Dendritic cell treated with granulocyte-macrophage colony-stimulating factor and Interleukin-4, amounts not matched to agents 40 ng/mL and 50 ng/mL, for 4 days (primary cell): ENCODE measurements at regions not wholly inside any gene's neighbourhood (a gene's known extent, or its start where the extent isn't known, plus 50 kb on each side); places are given as distances from the start of the nearest gene placed in this dataset.
"Not testable (repeated sequence)": the region's sequence is repeated elsewhere in the genome, so short reads cannot be mapped to it uniquely, and the experiment has no call there.

Experiments
- H3K27ac Mint-ChIP-seq: one replicate; pipeline ENCODE4 v1.8.0; 2022; ENCODE audit warnings: mild to moderate bottlenecking, mixed read lengths
- H3K27me3 Mint-ChIP-seq: one replicate; pipeline ENCODE4 v1.8.0; 2022; ENCODE audit warnings: mild to moderate bottlenecking, mixed read lengths
- H3K36me3 Mint-ChIP-seq: one replicate; pipeline ENCODE4 v1.8.0; 2022; ENCODE audit warnings: low read depth, mixed read lengths
- H3K4me1 Mint-ChIP-seq: one replicate; pipeline ENCODE4 v1.8.0; 2022; ENCODE audit warnings: low read depth, mixed read lengths
- H3K4me3 Mint-ChIP-seq: one replicate; pipeline ENCODE4 v1.8.0; 2022; ENCODE audit warnings: mild to moderate bottlenecking, moderate library complexity, mixed read lengths
- H3K9me3 Mint-ChIP-seq: one replicate; pipeline ENCODE4 v1.8.0; 2022; ENCODE audit warnings: mixed read lengths
- intact Hi-C: fragments of 100-400 bp; cut with micrococcal nuclease; formaldehyde crosslinking; loops from one replicate; pipeline ENCODE4 v1.15.0; 2022

GRCh38 chrX:42832764-42833549 is 55.0 kb upstream of the PPP1R2C start:
- Mint-ChIP-seq H3K9me3 (no peaks in the 10 kb centered on the region), H3K4me3 (no peak overlapping the region), H3K36me3 (no peaks in the 10 kb centered on the region), H3K27me3 (no peaks in the 10 kb centered on the region), H3K27ac (no peak overlapping the region), H3K4me1 (no peaks in the 10 kb centered on the region)
- intact Hi-C loops, result no loop called here

GRCh38 chrX:42833550-42833940 is 55.6 kb upstream of the PPP1R2C start:
- not testable (repeated sequence) for H3K27me3 Mint-ChIP-seq

DNA sequence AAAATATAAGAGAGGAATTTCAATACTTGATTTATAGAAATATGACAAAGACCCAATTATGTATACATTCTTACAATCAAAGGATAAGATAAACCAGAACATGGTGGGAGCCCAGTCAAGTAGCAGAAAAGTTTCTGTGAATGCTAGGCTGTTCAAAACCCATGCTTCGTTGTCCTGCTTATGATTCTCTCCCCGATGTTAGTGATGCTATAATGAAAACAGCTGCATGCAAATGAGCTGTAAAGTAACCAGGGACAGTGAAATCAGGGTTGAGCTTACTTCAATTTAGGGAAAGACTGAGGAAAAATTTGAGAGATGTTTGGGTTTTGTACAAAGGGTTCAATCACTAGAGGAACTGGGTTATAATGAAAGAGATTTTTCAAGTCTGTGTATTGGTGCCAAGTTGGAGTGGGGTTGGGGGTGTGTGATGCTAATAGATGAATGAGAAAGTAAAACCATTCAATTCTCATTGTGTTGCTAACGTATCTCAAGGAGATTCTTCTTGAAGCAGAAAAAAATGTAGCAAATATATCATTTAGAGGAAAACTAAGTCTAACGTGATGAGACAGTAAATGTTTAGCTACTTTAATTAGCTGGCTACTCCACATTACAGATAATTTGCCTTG is 59.3 kb upstream of the PPP1R2C start:
- Mint-ChIP-seq H3K4me3 (no peak overlapping the region), H3K4me1 (no peaks in the 10 kb centered on the region), H3K36me3 (no peaks in the 10 kb centered on the region), H3K27ac (no peak overlapping the region), H3K9me3 (no peaks in the 10 kb centered on the region), H3K27me3 (no peaks in the 10 kb centered on the region)
- intact Hi-C loops, result no loop called here

More at GRCh38 chrX:42833550-42833940, 55.6 kb upstream of the PPP1R2C start:
- H3K36me3 Mint-ChIP-seq, H3K4me3 Mint-ChIP-seq, intact Hi-C loops, H3K27ac Mint-ChIP-seq, H3K9me3 Mint-ChIP-seq, H3K4me1 Mint-ChIP-seq: not testable (repeated sequence)

- intact Hi-C loops, result no loop called here
- Mint-ChIP-seq H3K27ac (no peak overlapping the region), H3K4me3 (no peak overlapping the region), H3K27me3 (no peaks in the 10 kb centered on the region), H3K4me1 (no peaks in the 10 kb centered on the region), H3K9me3 (no peaks in the 10 kb centered on the region), H3K36me3 (no peaks in the 10 kb centered on the region)
Measured at GRCh38 chrX:42837747-42838146, 59.8 kb upstream of the PPP1R2C start.

- Mint-ChIP-seq H3K27me3 (no peaks in the 10 kb centered on the region), H3K36me3 (no peaks in the 10 kb centered on the region), H3K9me3 (no peaks in the 10 kb centered on the region), H3K4me3 (no peak overlapping the region), H3K4me1 (no peaks in the 10 kb centered on the region), H3K27ac (no peak overlapping the region)
- intact Hi-C loops, result no loop called here
Measured at GRCh38 chrX:42839632-42840031, 61.7 kb upstream of the PPP1R2C start.

DNA sequence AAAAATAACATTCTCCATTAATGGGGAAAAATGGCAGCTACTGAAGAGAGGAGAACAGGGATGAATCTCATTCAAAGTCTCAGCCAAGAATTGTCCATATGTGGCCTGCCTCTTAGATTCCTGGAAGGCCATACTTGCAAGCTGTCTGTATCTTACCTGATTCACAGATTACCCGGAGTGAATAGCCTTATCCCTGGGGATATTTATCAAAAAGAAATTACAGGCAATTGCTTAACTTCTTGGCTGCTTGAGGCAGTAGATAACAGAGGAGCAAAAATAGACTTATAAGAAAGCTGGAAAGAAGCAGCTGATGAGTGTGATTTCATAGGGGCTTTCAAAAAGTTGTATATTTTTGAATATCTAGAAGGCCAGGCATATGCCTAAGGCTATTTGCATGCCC is 68.8 kb upstream of the PPP1R2C start:
- no peaks in the 10 kb centered on the region for H3K36me3 Mint-ChIP-seq
- intact Hi-C loops, result no loop called here
- peaks cover 19% of the 10 kb centered on the region for H3K9me3 Mint-ChIP-seq
- no peaks in the 10 kb centered on the region for H3K27me3 Mint-ChIP-seq
- no peaks in the 10 kb centered on the region for H3K4me1 Mint-ChIP-seq
- no peak overlapping the region for H3K4me3 Mint-ChIP-seq
- no peak overlapping the region for H3K27ac Mint-ChIP-seq

GRCh38 chrX:42855259-42855658 is 77.3 kb upstream of the PPP1R2C start:
- Mint-ChIP-seq H3K4me3 (no peak overlapping the region), H3K9me3 (no peaks in the 10 kb centered on the region)

GRCh38 chrX:42857766-42858165 is 79.8 kb upstream of the PPP1R2C start:
- Mint-ChIP-seq H3K4me3 (no peak overlapping the region), H3K36me3 (no peaks in the 10 kb centered on the region), H3K27me3 (no peaks in the 10 kb centered on the region), H3K27ac (no peak overlapping the region), H3K4me1 (no peaks in the 10 kb centered on the region), H3K9me3 (no peaks in the 10 kb centered on the region)
- intact Hi-C loops, result no loop called here

More at GRCh38 chrX:42855259-42855658, 77.3 kb upstream of the PPP1R2C start:
- no peaks in the 10 kb centered on the region for H3K27me3 Mint-ChIP-seq
- H3K27ac Mint-ChIP-seq, result no peak overlapping the region
- H3K36me3 Mint-ChIP-seq, result no peaks in the 10 kb centered on the region
- intact Hi-C loops, result no loop called here
- no peaks in the 10 kb centered on the region for H3K4me1 Mint-ChIP-seq

DNA sequence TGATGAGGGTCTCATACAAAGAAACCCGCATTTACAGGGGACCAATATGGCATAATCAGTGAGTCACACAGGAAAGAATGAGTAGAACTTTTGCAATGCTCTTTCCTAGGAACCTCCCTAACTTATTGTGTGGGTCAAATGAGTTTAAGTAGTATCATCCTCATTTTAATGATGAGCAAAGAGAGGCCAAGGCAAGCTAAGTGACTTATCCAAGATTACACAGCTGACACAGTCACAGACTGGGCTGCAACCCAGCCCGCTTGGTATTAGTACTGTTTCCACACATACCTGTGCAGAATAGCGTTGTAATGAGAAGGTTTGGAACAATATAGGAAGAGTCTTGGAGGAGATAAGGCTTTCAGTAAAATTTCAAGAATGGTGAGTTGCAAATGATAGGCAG is 91.0 kb upstream of the PPP1R2C start:
- H3K27ac Mint-ChIP-seq, result no peak overlapping the region
- no peaks in the 10 kb centered on the region for H3K9me3 Mint-ChIP-seq
- intact Hi-C loops, result no loop called here
- H3K27me3 Mint-ChIP-seq, result no peaks in the 10 kb centered on the region
- no peak overlapping the region for H3K4me3 Mint-ChIP-seq
- H3K36me3 Mint-ChIP-seq, result no peaks in the 10 kb centered on the region
- no peaks in the 10 kb centered on the region for H3K4me1 Mint-ChIP-seq

DNA sequence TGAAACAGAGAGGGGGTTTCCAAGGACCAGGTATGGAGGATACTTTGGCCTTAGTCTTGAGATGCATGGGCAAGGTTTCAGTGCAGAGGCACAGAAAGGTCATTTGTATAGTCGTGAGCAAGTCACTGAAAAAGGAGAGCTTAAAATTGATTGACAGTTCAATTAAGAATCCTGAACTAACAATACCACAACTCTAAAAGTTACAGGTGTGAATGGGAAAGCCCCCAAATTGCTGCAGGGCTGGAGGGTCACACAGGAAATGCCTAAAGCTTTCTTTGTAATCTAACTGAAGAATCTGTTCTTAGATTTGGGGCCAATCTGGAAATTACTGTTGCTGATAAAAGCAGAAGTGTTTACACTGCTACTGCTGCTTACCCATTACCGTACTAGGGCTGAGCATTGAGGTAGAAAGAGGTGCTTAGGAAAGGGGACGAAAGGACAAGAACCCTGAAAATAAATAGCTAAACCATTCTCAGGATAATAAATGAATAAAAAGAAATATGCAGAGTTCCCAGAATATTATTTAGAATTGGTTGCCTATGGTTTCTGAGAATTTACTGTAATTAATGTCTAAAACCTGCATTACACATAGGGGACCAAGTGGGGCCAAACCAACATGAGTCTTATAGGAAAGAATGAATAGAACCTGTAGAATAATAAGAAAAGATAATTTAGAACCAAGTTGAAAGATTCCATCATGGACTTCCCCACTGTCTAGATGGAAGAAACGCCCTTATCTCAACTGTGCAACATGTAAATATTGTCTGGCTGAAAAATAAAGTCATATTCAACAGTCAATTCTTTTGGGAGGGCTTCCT is 91.9 kb upstream of the PPP1R2C start:
- no peaks in the 10 kb centered on the region for H3K36me3 Mint-ChIP-seq
- intact Hi-C loops, result no loop called here
- H3K4me3 Mint-ChIP-seq, result no peak overlapping the region
- no peaks in the 10 kb centered on the region for H3K9me3 Mint-ChIP-seq
- H3K4me1 Mint-ChIP-seq, result no peaks in the 10 kb centered on the region
- H3K27me3 Mint-ChIP-seq, result no peaks in the 10 kb centered on the region
- H3K27ac Mint-ChIP-seq, result no peak overlapping the region

- Mint-ChIP-seq H3K27ac (no peak overlapping the region), H3K9me3 (peaks cover 13% of the 10 kb centered on the region), H3K4me1 (no peaks in the 10 kb centered on the region), H3K4me3 (no peak overlapping the region), H3K36me3 (no peaks in the 10 kb centered on the region), H3K27me3 (no peaks in the 10 kb centered on the region)
- intact Hi-C loops, result no loop called here
Measured at GRCh38 chrX:42886519-42886918, 108.6 kb upstream of the PPP1R2C start.

DNA sequence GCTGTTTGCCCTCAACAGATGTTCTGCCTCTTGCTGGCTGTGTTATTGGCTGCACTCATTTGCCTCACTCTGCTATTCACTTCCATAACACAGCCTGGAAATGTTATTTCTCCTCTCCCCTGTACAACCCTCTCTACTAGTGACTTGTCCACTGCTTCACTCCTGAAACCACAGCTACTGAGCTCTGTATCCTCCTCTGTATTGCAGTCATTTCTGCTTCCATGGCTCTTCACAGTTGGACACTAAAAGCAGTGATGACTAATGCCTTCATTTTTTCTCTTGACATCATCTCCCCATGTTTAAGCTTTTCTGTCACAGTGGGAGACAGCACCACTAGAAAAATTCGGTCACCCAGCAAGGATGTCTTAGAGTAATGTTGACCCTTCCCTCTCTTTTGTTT is 123.0 kb upstream of the PPP1R2C start:
- no peaks in the 10 kb centered on the region for H3K4me1 Mint-ChIP-seq
- intact Hi-C loops, result no loop called here
- no peaks in the 10 kb centered on the region for H3K36me3 Mint-ChIP-seq
- H3K4me3 Mint-ChIP-seq, result no peak overlapping the region
- H3K27me3 Mint-ChIP-seq, result no peaks in the 10 kb centered on the region
- no peaks in the 10 kb centered on the region for H3K9me3 Mint-ChIP-seq
- no peak overlapping the region for H3K27ac Mint-ChIP-seq

DNA sequence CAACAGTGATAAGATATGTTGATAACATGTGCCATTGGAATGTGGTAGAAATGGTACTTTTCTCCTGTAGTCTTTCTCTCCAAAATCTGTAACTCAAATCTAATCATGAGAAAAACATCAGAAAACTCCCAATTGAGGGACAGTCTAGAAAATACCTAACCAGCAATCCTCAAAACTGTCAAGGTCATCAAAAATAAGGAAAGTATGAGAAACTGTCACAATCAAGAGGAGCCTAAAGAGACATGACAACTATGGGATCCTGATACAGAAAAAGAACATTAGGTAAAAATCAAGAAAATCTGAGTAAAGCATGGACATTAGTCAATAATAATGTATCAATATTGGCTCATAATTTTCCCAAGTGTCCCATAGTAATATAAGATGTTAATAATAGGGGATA is 124.5 kb upstream of the PPP1R2C start:
- no peak overlapping the region for H3K27ac Mint-ChIP-seq
- H3K4me3 Mint-ChIP-seq, result no peak overlapping the region
- no peaks in the 10 kb centered on the region for H3K36me3 Mint-ChIP-seq
- H3K9me3 Mint-ChIP-seq, result no peaks in the 10 kb centered on the region
- no peaks in the 10 kb centered on the region for H3K27me3 Mint-ChIP-seq
- intact Hi-C loops, result no loop called here
- no peaks in the 10 kb centered on the region for H3K4me1 Mint-ChIP-seq

GRCh38 chrX:42920752-42921151 is 142.8 kb upstream of the PPP1R2C start:
- intact Hi-C loops, result no loop called here
- no peaks in the 10 kb centered on the region for H3K4me1 Mint-ChIP-seq
- peaks cover 33% of the 10 kb centered on the region for H3K9me3 Mint-ChIP-seq
- no peak overlapping the region for H3K4me3 Mint-ChIP-seq
- H3K27me3 Mint-ChIP-seq, result no peaks in the 10 kb centered on the region
- H3K27ac Mint-ChIP-seq, result no peak overlapping the region
- H3K36me3 Mint-ChIP-seq, result no peaks in the 10 kb centered on the region
